Mesenchymal stem cell (in vitro differentiated cells and primary cell): ENCODE measurements at regions not wholly inside any gene's neighbourhood (a gene's known extent, or its start where the extent isn't known, plus 50 kb on each side); places are given as distances from the start of the nearest gene placed in this dataset.
A peak's percentile ranks its signal among the peaks of the same experiment; 100 is the strongest.

Experiments used
- DNase-seq: peaks from one replicate; pipeline ENCODE4 v3.0.0-alpha.2; 2013
- H2AFZ ChIP-seq: one replicate; pipeline ENCODE4 v1.6.1; 2013; ENCODE audit warnings: low read depth, mild to moderate bottlenecking, control low read depth, inconsistent platforms, low read length, moderate library complexity
- H2AK5ac ChIP-seq: 2 replicates; pipeline ENCODE4 v1.6.1; 2013; ENCODE audit warnings: low read length, moderate library complexity, mild to moderate bottlenecking, inconsistent platforms; ENCODE audit not compliant: severe bottlenecking
- H2BK120ac ChIP-seq: one replicate; pipeline ENCODE4 v1.6.1; 2013; ENCODE audit warnings: low read depth, mild to moderate bottlenecking, inconsistent platforms, low read length, moderate library complexity
- H2BK12ac ChIP-seq, 2 experiments: one replicate each; pipeline ENCODE4 v1.6.1; 2013; ENCODE audit warnings: inconsistent platforms in 2 of 2, low read length in 2 of 2, mild to moderate bottlenecking in 2 of 2, moderate library complexity in 2 of 2, control low read depth in 1 of 2
- H2BK15ac ChIP-seq: one replicate; pipeline ENCODE4 v1.6.1; 2013; ENCODE audit warnings: mild to moderate bottlenecking, low read depth, inconsistent platforms; ENCODE audit not compliant: poor library complexity, severe bottlenecking
- H2BK5ac ChIP-seq: 2 replicates; pipeline ENCODE4 v1.6.1; 2013; ENCODE audit warnings: low read depth, mild to moderate bottlenecking, low read length, control low read depth, inconsistent platforms; ENCODE audit not compliant: poor library complexity, severe bottlenecking
- H3K14ac ChIP-seq, 2 experiments: one replicate each; pipeline ENCODE4 v1.6.1; 2013; ENCODE audit warnings: inconsistent platforms in 2 of 2, low read length in 2 of 2, control low read depth in 1 of 2, mild to moderate bottlenecking in 1 of 2, moderate library complexity in 1 of 2
- H3K18ac ChIP-seq, 2 experiments: one replicate each; pipeline ENCODE4 v1.6.1; 2013; ENCODE audit warnings: inconsistent platforms in 2 of 2, low read length in 2 of 2, control low read depth in 1 of 2, low read depth in 1 of 2, mild to moderate bottlenecking in 1 of 2
- H3K23ac ChIP-seq, 2 experiments: one replicate each; pipeline ENCODE4 v1.6.1; 2013; ENCODE audit warnings: inconsistent platforms in 2 of 2, low read length in 2 of 2, mild to moderate bottlenecking in 2 of 2, moderate library complexity in 2 of 2, control low read depth in 1 of 2
- H3K27ac ChIP-seq: 2 replicates; pipeline ENCODE4 v1.5.1; 2013; ENCODE audit warnings: mild to moderate bottlenecking, moderate library complexity, low read length, control low read depth, inconsistent platforms; ENCODE audit not compliant: poor library complexity, severe bottlenecking
- H3K27me3 ChIP-seq, 2 experiments: 2 replicates each; pipeline versions ENCODE4 v1.6.1 to v1.7.0; 2013; ENCODE audit warnings: low read length in 2 of 2, mild to moderate bottlenecking in 2 of 2, moderate library complexity in 2 of 2, control low read depth in 1 of 2, inconsistent platforms in 1 of 2; ENCODE audit not compliant: control insufficient read depth in 1 of 2, insufficient read depth in 1 of 2
- H3K36me3 ChIP-seq, 2 experiments: 2 replicates each; pipeline versions ENCODE4 v1.6.1 to v1.7.0; 2013; ENCODE audit warnings: low read length in 2 of 2, control low read depth in 1 of 2, inconsistent platforms in 1 of 2, low read depth in 1 of 2, mild to moderate bottlenecking in 1 of 2; ENCODE audit not compliant: insufficient read depth in 2 of 2, control insufficient read depth in 1 of 2
- H3K4ac ChIP-seq, 2 experiments: one replicate each; pipeline ENCODE4 v1.6.1; 2013; ENCODE audit warnings: inconsistent platforms in 2 of 2, low read length in 2 of 2, mild to moderate bottlenecking in 2 of 2, moderate library complexity in 2 of 2, control low read depth in 1 of 2, low read depth in 1 of 2
- H3K4me1 ChIP-seq: 2 replicates; pipeline ENCODE4 v1.6.1; 2013; ENCODE audit warnings: low read depth, low read length, control low read depth; ENCODE audit not compliant: control insufficient read depth, insufficient read depth
- H3K4me2 ChIP-seq: 2 replicates; pipeline ENCODE4 v1.6.1; 2013; ENCODE audit warnings: low read length, mild to moderate bottlenecking, inconsistent platforms; ENCODE audit not compliant: poor library complexity, severe bottlenecking
- H3K4me3 ChIP-seq, 2 experiments: 2 replicates each; pipeline versions ENCODE4 v1.5.1 to v1.7.0; 2013; ENCODE audit warnings: low read length in 2 of 2, mild to moderate bottlenecking in 2 of 2, control low read depth in 1 of 2, low read depth in 1 of 2; ENCODE audit not compliant: insufficient read depth in 1 of 2
- H3K79me1 ChIP-seq: replicated peaks from 2 replicates; pipeline ENCODE4 v1.6.1; 2013; ENCODE audit warnings: mild to moderate bottlenecking, control low read depth, low read length, inconsistent platforms; ENCODE audit not compliant: poor library complexity, severe bottlenecking
- H3K9ac ChIP-seq: 2 replicates; pipeline ENCODE4 v1.7.0; 2013; ENCODE audit warnings: mild to moderate bottlenecking, low read length, moderate library complexity
- H3K9me3 ChIP-seq: 2 replicates; pipeline ENCODE4 v1.7.0; 2013; ENCODE audit warnings: mild to moderate bottlenecking, low read length; ENCODE audit not compliant: control insufficient read depth
- H4K8ac ChIP-seq: one replicate; pipeline ENCODE4 v1.6.1; 2013; ENCODE audit warnings: inconsistent platforms, mild to moderate bottlenecking, low read length, moderate library complexity
- H4K91ac ChIP-seq: one replicate; pipeline ENCODE4 v1.6.1; 2013; ENCODE audit warnings: mild to moderate bottlenecking, low read length, inconsistent platforms
- WGBS: methylation state at CpG from one replicate; pipeline ENCODE4 v1.1.7; 2013; ENCODE audit warnings: mixed read lengths; 5-methylcytosine and 5-hydroxymethylcytosine counted together

DNA sequence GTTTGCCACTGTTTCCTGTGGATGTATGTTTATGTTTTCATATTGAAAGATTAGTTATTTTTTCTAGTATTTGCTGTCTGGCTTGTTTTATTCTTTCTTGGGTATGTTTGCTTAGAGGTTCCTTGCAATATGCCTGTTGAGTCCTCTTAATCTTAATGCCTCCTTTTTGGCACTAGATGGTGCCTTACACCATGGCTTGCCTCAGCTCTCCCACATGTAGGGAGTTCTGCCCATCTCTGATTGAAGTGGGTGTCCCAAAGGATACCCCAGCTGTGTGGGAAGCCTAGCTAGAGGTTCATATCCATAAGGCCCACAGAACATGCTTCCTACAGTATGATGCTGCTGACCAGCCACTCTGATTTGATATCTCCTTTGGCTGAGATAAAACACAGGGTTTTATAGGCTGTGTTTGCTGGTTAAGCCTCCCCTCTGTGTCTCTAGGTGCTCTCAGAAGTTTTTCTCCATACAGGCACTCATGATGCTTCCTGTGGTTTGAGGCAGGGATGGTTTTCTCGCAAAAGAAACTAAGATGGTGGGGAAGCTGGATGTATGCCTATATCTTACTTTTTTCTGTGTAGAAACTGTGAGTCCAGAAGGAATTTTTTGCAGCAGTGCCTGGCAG is 162.4 kb downstream of the ASB9 start:
- H3K4ac ChIP-seq: no peak overlapping the region
- H2BK12ac ChIP-seq: no peak overlapping the region
- no peak overlapping the region for H3K23ac ChIP-seq
- H3K27ac ChIP-seq: no peak overlapping the region
- H4K91ac ChIP-seq: no peak overlapping the region
- no peaks in the 10 kb centered on the region for H3K79me1 ChIP-seq
- 100% methylated on average over 1 of the region's 1 CpG for WGBS
- no peak overlapping the region for H3K9ac ChIP-seq
- no peaks in the 10 kb centered on the region for H3K36me3 ChIP-seq
- H3K4me1 ChIP-seq: no peaks in the 10 kb centered on the region
- no peak overlapping the region for H3K14ac ChIP-seq
- H3K4me2 ChIP-seq: no peak overlapping the region
- DNase-seq: peak; percentile 0
- no peaks in the 10 kb centered on the region for H3K27me3 ChIP-seq
- no peak overlapping the region for H2BK120ac ChIP-seq
- H3K18ac ChIP-seq: no peak overlapping the region
- H3K4me3 ChIP-seq: no peak overlapping the region
- no peak overlapping the region for H2BK15ac ChIP-seq
- H4K8ac ChIP-seq: no peak overlapping the region
- H2AK5ac ChIP-seq: no peak overlapping the region
- peaks cover 16% of the 10 kb centered on the region for H3K9me3 ChIP-seq
- H2AFZ ChIP-seq: no peak overlapping the region
- no peak overlapping the region for H2BK5ac ChIP-seq

DNA sequence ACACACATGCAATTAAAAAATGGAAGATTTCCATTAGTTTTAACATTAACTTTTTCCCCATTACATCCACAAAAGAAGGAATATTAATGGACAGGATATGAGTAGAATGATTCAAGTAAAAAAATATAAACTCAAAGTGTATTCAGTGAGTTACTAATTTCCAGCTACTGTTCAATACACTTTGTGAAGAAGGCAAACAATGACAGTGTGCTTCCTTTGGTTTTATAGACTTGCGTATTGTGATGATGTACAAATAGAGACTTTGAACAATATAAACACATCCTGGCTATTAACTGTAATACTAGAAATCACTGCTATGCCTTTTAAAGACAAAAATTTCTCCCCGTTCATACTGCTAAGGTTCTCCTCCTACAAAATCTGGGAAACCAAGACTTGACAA is 171.4 kb downstream of the ASB9 start:
- H2AFZ ChIP-seq: no peak overlapping the region
- no peak overlapping the region for H3K4ac ChIP-seq
- H2BK15ac ChIP-seq: no peak overlapping the region
- no peaks in the 10 kb centered on the region for H3K36me3 ChIP-seq
- no peak overlapping the region for H2BK5ac ChIP-seq
- H2BK12ac ChIP-seq: no peak overlapping the region
- no peaks in the 10 kb centered on the region for H3K27me3 ChIP-seq
- no peak overlapping the region for H3K14ac ChIP-seq
- no peak overlapping the region for H3K23ac ChIP-seq
- no peaks in the 10 kb centered on the region for H3K9me3 ChIP-seq
- no peaks in the 10 kb centered on the region for H3K79me1 ChIP-seq
- no peaks in the 10 kb centered on the region for H3K4me1 ChIP-seq
- no peak overlapping the region for H2BK120ac ChIP-seq
- DNase-seq: no peak
- 100% methylated on average over 1 of the region's 2 CpGs for WGBS
- H2AK5ac ChIP-seq: no peak overlapping the region
- H3K9ac ChIP-seq: no peak overlapping the region
- H4K91ac ChIP-seq: no peak overlapping the region
- no peak overlapping the region for H4K8ac ChIP-seq
- H3K4me2 ChIP-seq: no peak overlapping the region
- no peak overlapping the region for H3K18ac ChIP-seq
- no peak overlapping the region for H3K4me3 ChIP-seq
- no peak overlapping the region for H3K27ac ChIP-seq

DNA sequence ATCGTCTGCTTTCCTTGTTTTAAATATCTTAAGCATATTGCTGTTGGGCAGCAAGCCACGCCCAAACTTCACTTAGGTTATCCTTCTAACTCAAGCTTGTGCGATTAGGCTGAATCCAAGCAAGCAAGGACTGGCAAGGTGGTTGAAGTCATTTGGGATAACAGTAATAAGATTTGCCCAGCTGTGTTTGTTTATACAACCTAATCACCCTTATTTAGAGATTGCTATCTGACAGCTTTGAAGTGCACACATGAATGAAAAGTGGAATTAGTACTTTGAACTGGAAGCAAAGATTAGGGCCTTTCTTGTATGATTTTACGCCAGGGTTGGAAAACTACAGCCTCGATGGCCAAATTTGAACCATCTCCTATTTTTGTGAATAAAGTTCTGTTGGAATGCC is 182.1 kb downstream of the ASB9 start:
- H3K23ac ChIP-seq: no peak overlapping the region
- no peak overlapping the region for H4K8ac ChIP-seq
- no peak overlapping the region for H3K4me3 ChIP-seq
- H3K4me1 ChIP-seq: no peaks in the 10 kb centered on the region
- no peak overlapping the region for H3K18ac ChIP-seq
- no peak for DNase-seq
- no peak overlapping the region for H2BK12ac ChIP-seq
- no peak overlapping the region for H2AK5ac ChIP-seq
- H2BK120ac ChIP-seq: no peak overlapping the region
- H3K79me1 ChIP-seq: no peaks in the 10 kb centered on the region
- H2AFZ ChIP-seq: no peak overlapping the region
- no peak overlapping the region for H4K91ac ChIP-seq
- H3K4me2 ChIP-seq: no peak overlapping the region
- no peak overlapping the region for H2BK5ac ChIP-seq
- H3K27me3 ChIP-seq: no peaks in the 10 kb centered on the region
- H2BK15ac ChIP-seq: no peak overlapping the region
- H3K9ac ChIP-seq: no peak overlapping the region
- H3K27ac ChIP-seq: no peak overlapping the region
- H3K9me3 ChIP-seq: no peaks in the 10 kb centered on the region
- H3K14ac ChIP-seq: no peak overlapping the region
- no peak overlapping the region for H3K4ac ChIP-seq
- no peaks in the 10 kb centered on the region for H3K36me3 ChIP-seq
- WGBS: 90% methylated on average over 3 of the region's 5 CpGs

DNA sequence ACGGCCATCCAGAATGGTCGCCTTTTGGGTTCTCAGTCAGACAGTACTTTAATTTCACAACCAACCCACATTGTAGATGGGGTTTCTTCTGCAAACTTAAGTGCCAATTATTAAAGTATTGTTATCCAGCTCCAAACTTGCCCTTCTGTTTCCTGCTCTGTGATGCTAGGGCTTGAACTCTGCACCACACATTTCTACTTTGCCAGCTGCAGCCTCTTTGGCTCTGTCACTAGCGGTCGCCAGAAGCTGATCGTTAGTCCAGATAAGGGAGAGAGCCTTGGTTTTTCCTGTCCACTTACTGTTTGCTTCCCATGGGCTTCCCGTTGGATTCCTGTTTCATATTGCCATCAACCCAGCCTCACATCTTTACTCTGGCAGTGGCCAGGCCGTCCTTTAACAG is 196.6 kb downstream of the ASB9 start:
- Histone ChIP-seq H3K4me1 (no peaks in the 10 kb centered on the region), H2BK15ac (no peak overlapping the region), H2BK5ac (no peak overlapping the region), H3K27ac (no peak overlapping the region), H3K36me3 (no peaks in the 10 kb centered on the region), H3K9me3 (peaks cover under 1% of the 10 kb centered on the region), H3K4ac (no peak overlapping the region), H2AFZ (no peak overlapping the region), H4K91ac (no peak overlapping the region), H2BK120ac (no peak overlapping the region), H3K9ac (no peak overlapping the region), H3K4me2 (no peak overlapping the region), H4K8ac (no peak overlapping the region), H2BK12ac (no peak overlapping the region), H3K4me3 (no peak overlapping the region), H3K18ac (no peak overlapping the region), H3K79me1 (no peaks in the 10 kb centered on the region), H3K14ac (no peak overlapping the region), H2AK5ac (no peak overlapping the region), H3K27me3 (no peaks in the 10 kb centered on the region), H3K23ac (no peak overlapping the region)
- DNase-seq: no peak
- WGBS: 68% methylated on average over 5 of the region's 7 CpGs
